ENCODE measurements at regions not wholly inside any gene's neighbourhood (a gene's known extent, or its start where the extent isn't known, plus 50 kb on each side); places are given as distances from the start of the nearest gene placed in this dataset.

DNA sequence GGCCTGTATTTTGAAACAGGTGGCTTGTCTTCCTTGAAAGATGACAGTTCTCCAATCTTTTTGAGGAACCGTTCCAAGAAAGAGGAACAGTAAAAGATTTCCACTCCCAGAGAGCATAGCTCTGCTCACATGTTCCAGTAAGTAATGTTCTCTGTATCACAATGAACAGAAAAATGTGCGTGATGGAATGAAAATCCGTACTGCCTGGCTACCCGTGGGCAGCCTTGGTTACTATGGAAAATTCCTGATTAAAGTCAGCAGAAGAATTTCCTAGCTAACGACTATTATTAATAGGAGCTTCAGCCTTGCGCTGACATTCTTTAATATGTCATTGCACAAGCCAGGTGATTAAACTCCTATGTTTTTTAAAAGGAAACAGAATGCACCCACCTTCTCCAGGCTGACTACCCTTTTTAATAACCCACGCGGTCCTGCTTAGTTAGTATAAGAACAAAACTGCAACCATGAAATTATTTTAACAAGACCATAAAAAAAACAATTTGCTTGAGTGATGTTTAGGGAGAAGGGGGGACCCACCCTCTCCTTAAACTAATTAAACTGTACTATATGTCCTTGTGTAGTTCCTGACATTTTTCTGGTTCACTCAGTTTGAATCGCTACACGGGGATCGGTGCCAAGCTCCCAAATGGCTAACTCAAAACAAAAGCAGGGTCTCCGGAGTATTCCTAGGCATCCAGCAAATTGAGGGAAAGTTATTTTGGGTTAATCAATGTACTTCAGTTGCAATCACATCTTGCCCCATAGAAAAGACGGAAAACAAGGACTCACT, 54.8 kb upstream of the CPEB4 start:
- TF ChIP-seq, protein P1, sequence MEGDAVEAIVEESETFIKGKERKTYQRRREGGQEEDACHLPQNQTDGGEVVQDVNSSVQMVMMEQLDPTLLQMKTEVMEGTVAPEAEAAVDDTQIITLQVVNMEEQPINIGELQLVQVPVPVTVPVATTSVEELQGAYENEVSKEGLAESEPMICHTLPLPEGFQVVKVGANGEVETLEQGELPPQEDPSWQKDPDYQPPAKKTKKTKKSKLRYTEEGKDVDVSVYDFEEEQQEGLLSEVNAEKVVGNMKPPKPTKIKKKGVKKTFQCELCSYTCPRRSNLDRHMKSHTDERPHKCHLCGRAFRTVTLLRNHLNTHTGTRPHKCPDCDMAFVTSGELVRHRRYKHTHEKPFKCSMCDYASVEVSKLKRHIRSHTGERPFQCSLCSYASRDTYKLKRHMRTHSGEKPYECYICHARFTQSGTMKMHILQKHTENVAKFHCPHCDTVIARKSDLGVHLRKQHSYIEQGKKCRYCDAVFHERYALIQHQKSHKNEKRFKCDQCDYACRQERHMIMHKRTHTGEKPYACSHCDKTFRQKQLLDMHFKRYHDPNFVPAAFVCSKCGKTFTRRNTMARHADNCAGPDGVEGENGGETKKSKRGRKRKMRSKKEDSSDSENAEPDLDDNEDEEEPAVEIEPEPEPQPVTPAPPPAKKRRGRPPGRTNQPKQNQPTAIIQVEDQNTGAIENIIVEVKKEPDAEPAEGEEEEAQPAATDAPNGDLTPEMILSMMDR (IDR thresholded peaks at IDR 0.05), result no peak
- no peak for TF ChIP-seq ZFX (IDR thresholded peaks at IDR 0.05; ENCODE audit: borderline replicate concordance)
